ENCODE measurements at regions not wholly inside any gene's neighbourhood (a gene's known extent, or its start where the extent isn't known, plus 50 kb on each side); places are given as distances from the start of the nearest gene placed in this dataset.

DNA sequence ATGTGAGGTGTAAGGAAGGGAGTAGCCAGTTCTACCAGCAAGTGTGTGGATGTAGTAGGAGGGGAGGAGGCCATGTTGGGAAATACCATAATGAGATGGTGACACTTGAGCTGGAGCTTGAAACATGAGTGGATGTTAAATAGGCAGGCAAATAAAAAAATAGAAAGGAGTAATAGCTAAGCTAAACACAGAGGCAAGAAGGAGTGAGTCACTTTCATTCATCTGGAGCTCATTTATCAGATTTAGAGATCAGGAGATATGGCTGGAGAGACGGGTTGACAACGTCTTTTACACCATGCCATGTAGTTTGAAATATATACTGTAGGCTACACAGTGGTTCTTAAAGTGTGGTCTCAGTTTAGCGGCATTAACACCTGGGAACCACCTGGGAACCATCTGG lies 390.5 kb downstream of the DIPK2A start:
- DNase-seq (ENCODE audit: low spot score) (no peak), ATAC-seq (no peak)
- Histone ChIP-seq H3K27me3 (ENCODE audit: insufficient read depth) (no peaks in the 10 kb centered on the region), H3K36me3 (ENCODE audit: insufficient read depth) (no peaks in the 10 kb centered on the region), H4K20me1 (replicated peaks; ENCODE audit: insufficient read depth) (no peaks in the 10 kb centered on the region), H3K4me2 (no peak overlapping the region), H2AFZ (no peak overlapping the region), H3K27ac (ENCODE audit: low read depth) (no peak overlapping the region), H3K4me1 (ENCODE audit: insufficient read depth) (no peaks in the 10 kb centered on the region), H3F3A (replicated peaks; ENCODE audit: low read depth) (no peaks in the 10 kb centered on the region), H3K79me2 (replicated peaks; ENCODE audit: insufficient read depth) (no peaks in the 10 kb centered on the region), H3K9me2 (ENCODE audit: insufficient read depth) (peaks cover 9% of the 10 kb centered on the region; the same call in 1 of the 2 replicates), H3K4me3 (no peak overlapping the region)
- no peak overlapping the region for H3K27ac Mint-ChIP-seq
- H3K27me3 Mint-ChIP-seq (ENCODE audit: insufficient read depth, low read depth, poor library complexity), result peaks cover 4% of the 10 kb centered on the region
- TF ChIP-seq, protein P1, sequence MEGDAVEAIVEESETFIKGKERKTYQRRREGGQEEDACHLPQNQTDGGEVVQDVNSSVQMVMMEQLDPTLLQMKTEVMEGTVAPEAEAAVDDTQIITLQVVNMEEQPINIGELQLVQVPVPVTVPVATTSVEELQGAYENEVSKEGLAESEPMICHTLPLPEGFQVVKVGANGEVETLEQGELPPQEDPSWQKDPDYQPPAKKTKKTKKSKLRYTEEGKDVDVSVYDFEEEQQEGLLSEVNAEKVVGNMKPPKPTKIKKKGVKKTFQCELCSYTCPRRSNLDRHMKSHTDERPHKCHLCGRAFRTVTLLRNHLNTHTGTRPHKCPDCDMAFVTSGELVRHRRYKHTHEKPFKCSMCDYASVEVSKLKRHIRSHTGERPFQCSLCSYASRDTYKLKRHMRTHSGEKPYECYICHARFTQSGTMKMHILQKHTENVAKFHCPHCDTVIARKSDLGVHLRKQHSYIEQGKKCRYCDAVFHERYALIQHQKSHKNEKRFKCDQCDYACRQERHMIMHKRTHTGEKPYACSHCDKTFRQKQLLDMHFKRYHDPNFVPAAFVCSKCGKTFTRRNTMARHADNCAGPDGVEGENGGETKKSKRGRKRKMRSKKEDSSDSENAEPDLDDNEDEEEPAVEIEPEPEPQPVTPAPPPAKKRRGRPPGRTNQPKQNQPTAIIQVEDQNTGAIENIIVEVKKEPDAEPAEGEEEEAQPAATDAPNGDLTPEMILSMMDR (conservative IDR thresholded peaks at IDR 0.05; ENCODE audit: low read depth in 2 of 2), result no peak
- TF ChIP-seq, protein P2, sequence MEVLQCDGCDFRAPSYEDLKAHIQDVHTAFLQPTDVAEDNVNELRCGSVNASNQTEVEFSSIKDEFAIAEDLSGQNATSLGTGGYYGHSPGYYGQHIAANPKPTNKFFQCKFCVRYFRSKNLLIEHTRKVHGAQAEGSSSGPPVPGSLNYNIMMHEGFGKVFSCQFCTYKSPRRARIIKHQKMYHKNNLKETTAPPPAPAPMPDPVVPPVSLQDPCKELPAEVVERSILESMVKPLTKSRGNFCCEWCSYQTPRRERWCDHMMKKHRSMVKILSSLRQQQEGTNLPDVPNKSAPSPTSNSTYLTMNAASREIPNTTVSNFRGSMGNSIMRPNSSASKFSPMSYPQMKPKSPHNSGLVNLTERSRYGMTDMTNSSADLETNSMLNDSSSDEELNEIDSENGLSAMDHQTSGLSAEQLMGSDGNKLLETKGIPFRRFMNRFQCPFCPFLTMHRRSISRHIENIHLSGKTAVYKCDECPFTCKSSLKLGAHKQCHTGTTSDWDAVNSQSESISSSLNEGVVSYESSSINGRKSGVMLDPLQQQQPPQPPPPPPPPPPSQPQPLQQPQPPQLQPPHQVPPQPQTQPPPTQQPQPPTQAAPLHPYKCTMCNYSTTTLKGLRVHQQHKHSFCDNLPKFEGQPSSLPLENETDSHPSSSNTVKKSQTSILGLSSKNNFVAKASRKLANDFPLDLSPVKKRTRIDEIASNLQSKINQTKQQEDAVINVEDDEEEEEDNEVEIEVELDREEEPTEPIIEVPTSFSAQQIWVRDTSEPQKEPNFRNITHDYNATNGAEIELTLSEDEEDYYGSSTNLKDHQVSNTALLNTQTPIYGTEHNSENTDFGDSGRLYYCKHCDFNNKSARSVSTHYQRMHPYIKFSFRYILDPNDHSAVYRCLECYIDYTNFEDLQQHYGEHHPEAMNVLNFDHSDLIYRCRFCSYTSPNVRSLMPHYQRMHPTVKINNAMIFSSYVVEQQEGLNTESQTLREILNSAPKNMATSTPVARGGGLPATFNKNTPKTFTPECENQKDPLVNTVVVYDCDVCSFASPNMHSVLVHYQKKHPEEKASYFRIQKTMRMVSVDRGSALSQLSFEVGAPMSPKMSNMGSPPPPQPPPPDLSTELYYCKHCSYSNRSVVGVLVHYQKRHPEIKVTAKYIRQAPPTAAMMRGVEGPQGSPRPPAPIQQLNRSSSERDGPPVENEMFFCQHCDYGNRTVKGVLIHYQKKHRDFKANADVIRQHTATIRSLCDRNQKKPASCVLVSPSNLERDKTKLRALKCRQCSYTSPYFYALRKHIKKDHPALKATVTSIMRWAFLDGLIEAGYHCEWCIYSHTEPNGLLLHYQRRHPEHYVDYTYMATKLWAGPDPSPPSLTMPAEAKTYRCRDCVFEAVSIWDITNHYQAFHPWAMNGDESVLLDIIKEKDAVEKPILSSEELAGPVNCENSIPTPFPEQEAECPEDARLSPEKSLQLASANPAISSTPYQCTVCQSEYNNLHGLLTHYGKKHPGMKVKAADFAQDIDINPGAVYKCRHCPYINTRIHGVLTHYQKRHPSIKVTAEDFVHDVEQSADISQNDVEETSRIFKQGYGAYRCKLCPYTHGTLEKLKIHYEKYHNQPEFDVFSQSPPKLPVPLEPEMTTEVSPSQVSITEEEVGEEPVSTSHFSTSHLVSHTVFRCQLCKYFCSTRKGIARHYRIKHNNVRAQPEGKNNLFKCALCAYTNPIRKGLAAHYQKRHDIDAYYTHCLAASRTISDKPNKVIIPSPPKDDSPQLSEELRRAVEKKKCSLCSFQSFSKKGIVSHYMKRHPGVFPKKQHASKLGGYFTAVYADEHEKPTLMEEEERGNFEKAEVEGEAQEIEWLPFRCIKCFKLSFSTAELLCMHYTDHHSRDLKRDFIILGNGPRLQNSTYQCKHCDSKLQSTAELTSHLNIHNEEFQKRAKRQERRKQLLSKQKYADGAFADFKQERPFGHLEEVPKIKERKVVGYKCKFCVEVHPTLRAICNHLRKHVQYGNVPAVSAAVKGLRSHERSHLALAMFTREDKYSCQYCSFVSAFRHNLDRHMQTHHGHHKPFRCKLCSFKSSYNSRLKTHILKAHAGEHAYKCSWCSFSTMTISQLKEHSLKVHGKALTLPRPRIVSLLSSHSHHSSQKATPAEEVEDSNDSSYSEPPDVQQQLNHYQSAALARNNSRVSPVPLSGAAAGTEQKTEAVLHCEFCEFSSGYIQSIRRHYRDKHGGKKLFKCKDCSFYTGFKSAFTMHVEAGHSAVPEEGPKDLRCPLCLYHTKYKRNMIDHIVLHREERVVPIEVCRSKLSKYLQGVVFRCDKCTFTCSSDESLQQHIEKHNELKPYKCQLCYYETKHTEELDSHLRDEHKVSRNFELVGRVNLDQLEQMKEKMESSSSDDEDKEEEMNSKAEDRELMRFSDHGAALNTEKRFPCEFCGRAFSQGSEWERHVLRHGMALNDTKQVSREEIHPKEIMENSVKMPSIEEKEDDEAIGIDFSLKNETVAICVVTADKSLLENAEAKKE (CRISPR knock-in tag; IDR thresholded peaks at IDR 0.05), result no peak
- no peak for TF ChIP-seq EZH2 (IDR thresholded peaks at IDR 0.05; ENCODE audit: low read depth, unreplicated experiment)
- no peak for TF ChIP-seq EZH2phosphoT487 (IDR thresholded peaks at IDR 0.05; ENCODE audit: unreplicated experiment)
- TF ChIP-seq, protein P3, sequence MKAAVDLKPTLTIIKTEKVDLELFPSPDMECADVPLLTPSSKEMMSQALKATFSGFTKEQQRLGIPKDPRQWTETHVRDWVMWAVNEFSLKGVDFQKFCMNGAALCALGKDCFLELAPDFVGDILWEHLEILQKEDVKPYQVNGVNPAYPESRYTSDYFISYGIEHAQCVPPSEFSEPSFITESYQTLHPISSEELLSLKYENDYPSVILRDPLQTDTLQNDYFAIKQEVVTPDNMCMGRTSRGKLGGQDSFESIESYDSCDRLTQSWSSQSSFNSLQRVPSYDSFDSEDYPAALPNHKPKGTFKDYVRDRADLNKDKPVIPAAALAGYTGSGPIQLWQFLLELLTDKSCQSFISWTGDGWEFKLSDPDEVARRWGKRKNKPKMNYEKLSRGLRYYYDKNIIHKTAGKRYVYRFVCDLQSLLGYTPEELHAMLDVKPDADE (IDR thresholded peaks at IDR 0.05), result no peak
- TF ChIP-seq JUNB (IDR thresholded peaks at IDR 0.05; ENCODE audit: unreplicated experiment), result no peak
- no peak for TF ChIP-seq ZNF114 (CRISPR knock-in tag; IDR thresholded peaks at IDR 0.05)
- no peak for TF ChIP-seq ZNF331 (CRISPR knock-in tag; IDR thresholded peaks at IDR 0.05; ENCODE audit: low read depth)
- no peak for TF ChIP-seq POLR2AphosphoS5 (IDR thresholded peaks at IDR 0.05; ENCODE audit: low read depth)
- no peak for TF ChIP-seq CREB1 (CRISPR knock-in tag; IDR thresholded peaks at IDR 0.05; ENCODE audit: low read depth)
- no peak for TF ChIP-seq STAT1 (IDR thresholded peaks at IDR 0.05; ENCODE audit: unreplicated experiment)
- TF ChIP-seq NANOG (IDR thresholded peaks at IDR 0.05; ENCODE audit: borderline replicate concordance), result no peak
- TF ChIP-seq REST (IDR thresholded peaks at IDR 0.05; ENCODE audit: unreplicated experiment), result no peak
- peaks cover 5% of the 10 kb centered on the region; the same call in 2 of the 3 replicates for H3K36me3 Mint-ChIP-seq (ENCODE audit: low read depth)
- no peaks in the 10 kb centered on the region for H3K4me1 Mint-ChIP-seq
- H3K4me3 Mint-ChIP-seq, result no peak overlapping the region
- H3K9me3 Mint-ChIP-seq, result peaks cover 6% of the 10 kb centered on the region; the same call in 2 of the 3 replicates
